Upper lobe of left lung (tissue), 6 donors: ENCODE measurements at regions not wholly inside any gene's neighbourhood (a gene's known extent, or its start where the extent isn't known, plus 50 kb on each side); places are given as distances from the start of the nearest gene placed in this dataset.
"Not testable (repeated sequence)": the region's sequence is repeated elsewhere in the genome, so short reads cannot be mapped to it uniquely, and the experiment has no call there.

Experiments used
- ATAC-seq, 2 donors: fragments of 200-7000 bp; cut with Tn5 transposase; one replicate each; pipeline ENCODE4 v1.9.1; 2022; ENCODE audit warnings: mild to moderate bottlenecking in 2 of 2, moderate library complexity in 2 of 2; ENCODE audit not compliant: low FRiP score in 2 of 2
- DNase-seq, 2 donors: peaks; one replicate each; pipeline ENCODE4 v3.0.0-alpha.2; 2019 to 2020
- H3K27ac ChIP-seq, 4 donors: fragments of 200-600 bp; sonication (generic); one replicate each; pipeline ENCODE4 v1.5.1; 2016 to 2019
- H3K27me3 ChIP-seq, 4 donors: fragments of 200-600 bp; sonication (generic); one replicate each; pipeline ENCODE4 v1.5.1; 2017 to 2019
- H3K36me3 ChIP-seq, 4 donors: fragments of 200-600 bp; sonication (generic); one replicate each; pipeline ENCODE4 v1.5.1; 2016 to 2019
- H3K4me1 ChIP-seq, 4 donors: fragments of 200-600 bp; sonication (generic); one replicate each; pipeline ENCODE4 v1.5.1; 2018 to 2019
- H3K4me3 ChIP-seq, 4 donors: fragments of 200-600 bp; sonication (generic); one replicate each; pipeline ENCODE4 v1.5.1; 2017 to 2019; ENCODE audit warnings: mild to moderate bottlenecking in 2 of 4, moderate library complexity in 1 of 4
- H3K9me3 ChIP-seq, 4 donors: fragments of 200-600 bp; sonication (generic); one replicate each; pipeline ENCODE4 v1.5.1; 2018 to 2019
- CTCF ChIP-seq, 6 experiments: fragments of 450-650 bp in 4 of 6; fragments of 200-600 bp in 2 of 6; sonication (generic) in 2 of 6; IDR thresholded peaks; one replicate each; pipeline ENCODE4 v1.5.1; 2016 to 2019; ENCODE audit warnings: antibody characterized with exemption in 6 of 6
- EP300 ChIP-seq, 4 donors: sonication (generic); formaldehyde crosslinking; IDR thresholded peaks; one replicate each; pipeline ENCODE4 v1.5.1; 2017; ENCODE audit warnings: antibody characterized with exemption in 4 of 4, control low read depth in 2 of 4
- POLR2A ChIP-seq, 4 donors: fragments of 450-650 bp; IDR thresholded peaks; one replicate each; pipeline ENCODE4 v1.5.1; 2016 to 2017; ENCODE audit warnings: antibody characterized with exemption in 4 of 4, mild to moderate bottlenecking in 2 of 4
- POLR2AphosphoS5 ChIP-seq, 2 donors: sonication (generic); formaldehyde crosslinking; IDR thresholded peaks; one replicate each; pipeline ENCODE4 v1.5.1; 2017; ENCODE audit warnings: antibody characterized with exemption in 2 of 2
- WGBS, 2 donors: methylation state at CpG; one replicate each; pipeline ENCODE4 v1.1.5; 2017 to 2018; 5-methylcytosine and 5-hydroxymethylcytosine counted together
- donor health status: DM: no; HTN: no; CAD: no; lungs with moderate emphysema.
- donor health status: DM: no; HTN: yes; CAD: no; lungs with severe emphysema.

- H3K27ac ChIP-seq = no peak overlapping the region
- TF ChIP-seq POLR2A (IDR thresholded peaks at IDR 0.05) = no peak
- no peaks in the 10 kb centered on the region for H3K36me3 ChIP-seq
- H3K9me3 ChIP-seq = peaks cover 8 to 19% (median 15%) of the 10 kb centered on the region in 4 donors
- ATAC-seq (no peak), DNase-seq (no peak)
- no peak overlapping the region for H3K4me3 ChIP-seq
- no peaks in the 10 kb centered on the region for H3K4me1 ChIP-seq
- whole genome bisulfite sequencing, 2 donors = 94 to 100% methylated on average over 1 of the region's 1 CpG
- no peaks in the 10 kb centered on the region for H3K27me3 ChIP-seq
Observed at GRCh38 chr4:184913356-184914143, 87.8 kb upstream of the ACSL1 start.

GRCh38 chr4:184918799-184919198 lies 93.0 kb upstream of the ACSL1 start:
- not testable (repeated sequence) for DNase-seq, ATAC-seq, H3K4me1 ChIP-seq, H3K27me3 ChIP-seq, H3K27ac ChIP-seq, H3K4me3 ChIP-seq, H3K9me3 ChIP-seq, H3K36me3 ChIP-seq
- 70 to 74% methylated on average over 3 of the region's 3 CpGs for WGBS, 2 donors

- Histone ChIP-seq H3K27me3 (no peaks in the 10 kb centered on the region), H3K9me3 (no peaks in the 10 kb centered on the region), H3K4me3 (no peak overlapping the region), H3K36me3 (no peaks in the 10 kb centered on the region), H3K27ac (no peak overlapping the region), H3K4me1 (no peaks in the 10 kb centered on the region)
- DNase-seq (no peak), ATAC-seq (no peak)
- WGBS, 2 donors = 93 to 97% methylated on average over 4 of the region's 4 CpGs
- TF ChIP-seq POLR2A (IDR thresholded peaks at IDR 0.05) (no peak), EP300 (IDR thresholded peaks at IDR 0.05) (no peak), CTCF (IDR thresholded peaks at IDR 0.05) (no peak), POLR2AphosphoS5 (IDR thresholded peaks at IDR 0.05) (no peak)
Observed at GRCh38 chr4:184921456-184921855, 95.7 kb upstream of the ACSL1 start.

- Histone ChIP-seq H3K4me3 (no peak overlapping the region), H3K4me1 (no peaks in the 10 kb centered on the region), H3K36me3 (no peaks in the 10 kb centered on the region), H3K9me3 (peaks cover 0 to under 1% (median 0%) of the 10 kb centered on the region in 4 donors), H3K27ac (no peak overlapping the region), H3K27me3 (no peaks in the 10 kb centered on the region)
- DNase-seq = no peak
- no peak for ATAC-seq
- 89 to 91% methylated on average over 3 of the region's 3 CpGs for whole genome bisulfite sequencing, 2 donors
- no peak for TF ChIP-seq CTCF (IDR thresholded peaks at IDR 0.05)
- TF ChIP-seq EP300 (IDR thresholded peaks at IDR 0.05) = no peak
- no peak for TF ChIP-seq POLR2AphosphoS5 (IDR thresholded peaks at IDR 0.05)
- TF ChIP-seq POLR2A (IDR thresholded peaks at IDR 0.05) = no peak
Observed at GRCh38 chr4:184922301-184922700, 96.0 kb upstream of the HELT start.

GRCh38 chr4:184924516-184924915 lies 93.8 kb upstream of the HELT start:
- Histone ChIP-seq H3K27me3 (no peaks in the 10 kb centered on the region), H3K36me3 (no peaks in the 10 kb centered on the region), H3K9me3 (peaks cover 0 to 4% (median 0%) of the 10 kb centered on the region in 4 donors), H3K4me3 (no peak overlapping the region), H3K27ac (no peak overlapping the region), H3K4me1 (no peaks in the 10 kb centered on the region)
- ATAC-seq (no peak), DNase-seq (no peak)
- TF ChIP-seq CTCF (IDR thresholded peaks at IDR 0.05) = no peak
- TF ChIP-seq EP300 (IDR thresholded peaks at IDR 0.05) = no peak
- TF ChIP-seq POLR2AphosphoS5 (IDR thresholded peaks at IDR 0.05) = no peak
- TF ChIP-seq POLR2A (IDR thresholded peaks at IDR 0.05) = no peak
- 68 to 77% methylated on average over 2 of the region's 2 CpGs for WGBS, 2 donors

- no peaks in the 10 kb centered on the region for H3K4me1 ChIP-seq
- H3K36me3 ChIP-seq = no peaks in the 10 kb centered on the region
- no peak overlapping the region for H3K27ac ChIP-seq
- no peak for ATAC-seq
- H3K27me3 ChIP-seq = no peaks in the 10 kb centered on the region
- TF ChIP-seq POLR2A (IDR thresholded peaks at IDR 0.05) (no peak), EP300 (IDR thresholded peaks at IDR 0.05) (no peak), POLR2AphosphoS5 (IDR thresholded peaks at IDR 0.05) (no peak), CTCF (IDR thresholded peaks at IDR 0.05) (no peak)
- 91 to 95% methylated on average over 7 to 8 of the region's 8 CpGs for WGBS, 2 donors
- peaks cover 0 to 4% (median 0%) of the 10 kb centered on the region in 4 donors for H3K9me3 ChIP-seq
- no peak overlapping the region for H3K4me3 ChIP-seq
- no peak for DNase-seq
Observed at GRCh38 chr4:184929476-184929875, 88.8 kb upstream of the HELT start.
